Cardiac fibroblast (primary cell): ENCODE measurements at regions not wholly inside any gene's neighbourhood (a gene's known extent, or its start where the extent isn't known, plus 50 kb on each side); places are given as distances from the start of the nearest gene placed in this dataset.

Source experiments
- DNase-seq, 2 donors: peaks; one replicate each; pipeline versions ENCODE4 v3.0.0 to v3.0.0-alpha.2; 2010; ENCODE audit warnings: low read depth in 2 of 2
- H3K4me3 ChIP-seq, 2 donors: replicated peaks in 1 of 2; 1 replicate in 1 of 2; 2 replicates in 1 of 2; pipeline ENCODE4 v1.5.1; 2011; ENCODE audit warnings: low read depth in 2 of 2, low read length in 2 of 2, mild to moderate bottlenecking in 2 of 2, moderate library complexity in 1 of 2
- CTCF ChIP-seq: IDR thresholded peaks from one replicate; pipeline ENCODE4 v1.5.1; 2011; ENCODE audit warnings: low read depth, mild to moderate bottlenecking, low read length, inconsistent platforms

GRCh38 chr1:25049190-25049589 lies 119.1 kb upstream of the RUNX3 start:
- no peak for DNase-seq
- no peak for TF ChIP-seq CTCF
- H3K4me3 ChIP-seq = no peak overlapping the region

GRCh38 chr1:25048728-25049127 lies 118.7 kb upstream of the RUNX3 start:
- H3K4me3 ChIP-seq = no peak overlapping the region
- no peak for TF ChIP-seq CTCF
- DNase-seq = no peak

GRCh38 chr1:25047506-25048240 lies 117.6 kb upstream of the RUNX3 start:
- no peak for TF ChIP-seq CTCF
- no peak for DNase-seq
- no peak overlapping the region for H3K4me3 ChIP-seq

GRCh38 chr1:25046194-25046532 lies 116.1 kb upstream of the RUNX3 start:
- no peak for TF ChIP-seq CTCF
- no peak for DNase-seq

GRCh38 chr1:25045480-25046193 lies 115.6 kb upstream of the RUNX3 start:
- no peak for TF ChIP-seq CTCF
- DNase-seq = no peak
- H3K4me3 ChIP-seq = no peak overlapping the region

More at GRCh38 chr1:25046194-25046532, 116.1 kb upstream of the RUNX3 start:
- no peak overlapping the region for H3K4me3 ChIP-seq

- H3K4me3 ChIP-seq = no peak overlapping the region
- no peak for DNase-seq
- no peak for TF ChIP-seq CTCF
Measured at GRCh38 chr1:25043228-25043580, 113.1 kb upstream of the RUNX3 start.
